Suppressor macrophage treated with lipopolysaccharide for 1 hour (primary cell): ENCODE measurements at regions not wholly inside any gene's neighbourhood (a gene's known extent, or its start where the extent isn't known, plus 50 kb on each side); places are given as distances from the start of the nearest gene placed in this dataset.
"Not testable (repeated sequence)": the region's sequence is repeated elsewhere in the genome, so short reads cannot be mapped to it uniquely, and the experiment has no call there.

Experiments
- DNase-seq, 3 donors: peaks; one replicate each; pipeline ENCODE4 v3.0.0-alpha.2; 2020 to 2022

GRCh38 chr1:68785328-68785727 is 288.4 kb upstream of the DEPDC1 start:
- DNase-seq, result no peak

GRCh38 chr1:68788762-68789161 is 291.9 kb upstream of the DEPDC1 start:
- no peak for DNase-seq

- no peak for DNase-seq
Measured at GRCh38 chr1:68791800-68792199, 294.9 kb upstream of the DEPDC1 start.

GRCh38 chr1:68795956-68796355 is 299.1 kb upstream of the DEPDC1 start:
- no peak for DNase-seq

GRCh38 chr1:68796888-68797287 is 300.0 kb upstream of the DEPDC1 start:
- DNase-seq, result no peak

- no peak for DNase-seq
Measured at GRCh38 chr1:68798071-68798470, 301.2 kb upstream of the DEPDC1 start.

GRCh38 chr1:68799096-68799495 is 302.2 kb upstream of the DEPDC1 start:
- no peak for DNase-seq

GRCh38 chr1:68800182-68800581 is 303.3 kb upstream of the DEPDC1 start:
- no peak for DNase-seq

- DNase-seq, result no peak
Measured at GRCh38 chr1:68801440-68801839, 304.6 kb upstream of the DEPDC1 start.

GRCh38 chr1:68805097-68805641 is 308.3 kb upstream of the DEPDC1 start:
- DNase-seq, result no peak

GRCh38 chr1:68808351-68808750 is 311.5 kb upstream of the DEPDC1 start:
- no peak for DNase-seq

GRCh38 chr1:68811806-68812205 is 314.9 kb upstream of the DEPDC1 start:
- no peak for DNase-seq

- no peak for DNase-seq
Measured at GRCh38 chr1:68812333-68812732, 315.5 kb upstream of the DEPDC1 start.

- DNase-seq, result no peak
Measured at GRCh38 chr1:68814067-68814466, 317.2 kb upstream of the DEPDC1 start.

- no peak for DNase-seq
Measured at GRCh38 chr1:68815632-68816031, 318.8 kb upstream of the DEPDC1 start.

- not testable (repeated sequence) for DNase-seq
Measured at GRCh38 chr1:68817505-68818210, 320.8 kb upstream of the DEPDC1 start.

GRCh38 chr1:68819190-68819829 is 322.4 kb upstream of the DEPDC1 start:
- DNase-seq, result no peak

- DNase-seq, result no peak
Measured at GRCh38 chr1:68820151-68820550, 323.3 kb upstream of the DEPDC1 start.

- no peak for DNase-seq
Measured at GRCh38 chr1:68826836-68827235, 330.0 kb upstream of the DEPDC1 start.

GRCh38 chr1:68827261-68827660 is 330.4 kb upstream of the DEPDC1 start:
- no peak for DNase-seq

GRCh38 chr1:68828013-68828412 is 331.1 kb upstream of the DEPDC1 start:
- DNase-seq, result no peak

- no peak for DNase-seq
Measured at GRCh38 chr1:68831281-68831680, 334.4 kb upstream of the DEPDC1 start.

GRCh38 chr1:68848017-68848416 is 351.1 kb upstream of the DEPDC1 start:
- no peak for DNase-seq

- no peak for DNase-seq
Measured at GRCh38 chr1:68868606-68869005, 371.7 kb upstream of the DEPDC1 start.

- DNase-seq, result no peak
Measured at GRCh38 chr1:68873144-68873543, 376.3 kb upstream of the DEPDC1 start.
